Left kidney (tissue), 1 donor: ENCODE measurements at regions not wholly inside any gene's neighbourhood (a gene's known extent, or its start where the extent isn't known, plus 50 kb on each side); places are given as distances from the start of the nearest gene placed in this dataset.
"Not testable (repeated sequence)": the region's sequence is repeated elsewhere in the genome, so short reads cannot be mapped to it uniquely, and the experiment has no call there.

Experiments used
- DNase-seq: peaks from one replicate; pipeline ENCODE4 v3.0.0-alpha.2; 2013

DNA sequence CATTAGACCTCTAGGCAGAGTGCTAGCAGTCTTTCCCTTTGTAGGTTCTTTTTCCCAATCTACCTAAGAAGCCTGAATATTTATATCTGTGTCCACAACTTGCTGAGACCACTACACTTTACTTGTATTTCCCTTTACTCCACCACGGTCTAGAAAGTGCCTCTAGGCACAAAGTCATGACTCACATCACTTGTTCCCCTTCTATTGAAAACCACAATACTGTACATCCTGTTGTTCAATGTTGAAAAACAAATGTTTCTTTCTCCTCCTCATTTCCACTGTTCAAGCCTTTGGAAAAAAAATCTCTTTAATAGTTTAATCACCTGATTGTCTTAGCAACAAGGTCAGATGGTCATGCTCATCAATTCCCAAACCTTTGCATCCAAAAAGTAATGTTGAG, 326.7 kb downstream of the GUCY2F start:
- no peak for DNase-seq

- DNase-seq, result not testable (repeated sequence)
Observed at GRCh38 chrX:109144173-109144572, 337.7 kb downstream of the GUCY2F start.

DNA sequence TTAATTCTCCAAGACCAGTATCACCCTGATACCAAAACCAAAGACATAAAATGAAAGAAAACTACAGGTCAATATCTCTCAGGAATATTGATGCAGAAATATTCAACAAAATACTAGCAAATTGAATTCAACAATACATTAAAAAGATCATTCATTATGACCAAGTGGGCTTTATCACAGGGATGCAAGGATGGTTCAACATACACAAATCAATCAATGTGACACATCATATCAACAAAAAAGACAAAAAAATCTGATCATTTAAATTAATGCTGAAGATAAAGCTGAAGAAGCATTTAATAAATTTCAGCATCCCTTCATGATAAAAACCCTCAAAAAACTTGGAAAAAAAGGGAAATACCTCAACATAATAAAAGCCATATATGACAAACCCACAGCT, 341.4 kb downstream of the GUCY2F start:
- no peak for DNase-seq

DNA sequence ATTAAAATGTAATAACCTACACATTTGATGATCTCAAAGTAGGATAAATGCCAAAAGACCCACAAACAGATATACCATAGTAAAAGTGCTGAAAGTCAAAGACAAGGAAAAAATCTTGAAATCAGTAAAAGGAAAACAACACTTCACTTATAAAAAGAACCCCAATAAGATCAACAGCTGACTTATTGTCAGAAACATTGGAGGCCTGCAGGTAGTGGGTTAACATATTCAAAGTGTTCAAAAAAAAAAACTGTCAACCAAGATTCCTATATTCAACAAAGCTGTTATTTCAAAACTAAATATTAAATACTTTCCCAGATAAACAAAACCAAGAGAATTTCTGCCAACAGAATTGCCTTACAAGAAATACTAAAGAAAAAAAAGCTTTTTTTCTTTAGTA, 347.1 kb downstream of the GUCY2F start:
- DNase-seq, result no peak

GRCh38 chrX:109125304-109125703, 356.6 kb downstream of the GUCY2F start:
- DNase-seq, result no peak

GRCh38 chrX:109089359-109089758, 353.0 kb upstream of the IRS4 start:
- DNase-seq, result no peak

DNA sequence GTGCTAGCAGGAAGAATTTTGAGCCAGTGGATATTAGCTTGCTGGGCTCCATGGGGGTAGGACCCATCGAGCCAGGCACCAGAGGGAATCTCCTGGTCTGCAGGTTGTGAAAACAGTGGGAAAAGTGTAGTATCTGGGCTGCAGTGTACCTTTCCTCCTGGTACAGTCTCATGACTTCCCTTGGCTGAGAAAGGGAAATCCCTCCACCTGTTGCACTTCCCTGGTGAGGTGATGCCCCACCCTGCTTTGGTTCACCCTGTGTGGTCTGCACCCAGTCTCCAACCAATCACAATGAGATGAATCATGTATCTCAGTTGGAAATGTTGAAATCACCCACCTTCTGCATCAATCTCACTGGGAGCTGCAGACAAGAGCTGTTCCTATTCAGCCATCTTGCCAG, 341.4 kb upstream of the IRS4 start:
- DNase-seq, result no peak

DNA sequence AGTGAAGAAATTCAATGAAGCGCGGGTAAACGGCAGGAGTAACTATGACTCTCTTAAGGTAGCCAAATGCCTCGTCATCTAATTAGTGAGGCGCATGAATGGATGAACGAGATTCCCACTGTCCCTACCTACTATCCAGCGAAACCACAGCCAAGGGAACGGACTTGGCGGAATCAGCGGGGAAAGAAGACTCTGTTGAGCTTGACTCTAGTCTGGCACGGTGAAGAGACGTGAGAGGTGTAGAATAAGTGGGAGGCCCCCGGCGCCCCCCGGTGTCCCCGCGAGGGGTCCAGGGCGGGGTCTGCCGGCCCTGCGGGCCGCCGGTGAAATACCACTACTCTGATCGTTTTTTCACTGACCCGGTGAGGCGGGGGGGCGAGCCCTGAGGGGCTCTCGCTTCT, 317.8 kb upstream of the IRS4 start:
- peak; percentile 7 for DNase-seq

- DNase-seq, result no peak
Observed at GRCh38 chrX:109049903-109050302, 313.5 kb upstream of the IRS4 start.

DNA sequence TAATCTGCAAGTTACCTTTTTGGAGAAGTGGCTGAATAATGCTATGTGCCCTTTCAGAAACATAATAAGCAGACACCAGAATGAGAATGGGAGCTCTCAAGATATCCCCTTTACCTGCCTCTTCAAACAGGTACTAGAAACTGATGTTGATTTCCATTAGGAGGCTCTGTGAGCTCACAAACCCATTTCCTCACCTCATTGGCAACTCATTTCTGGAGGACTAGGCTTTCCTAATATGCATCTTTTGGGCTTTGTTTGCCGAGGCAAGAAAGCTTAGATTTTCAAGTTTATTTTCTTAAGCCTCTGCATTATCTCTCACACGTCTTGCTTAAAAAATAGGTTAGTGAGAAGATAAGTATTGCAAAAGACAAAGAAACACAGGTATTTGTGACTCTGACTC, 313.1 kb upstream of the IRS4 start:
- no peak for DNase-seq

DNA sequence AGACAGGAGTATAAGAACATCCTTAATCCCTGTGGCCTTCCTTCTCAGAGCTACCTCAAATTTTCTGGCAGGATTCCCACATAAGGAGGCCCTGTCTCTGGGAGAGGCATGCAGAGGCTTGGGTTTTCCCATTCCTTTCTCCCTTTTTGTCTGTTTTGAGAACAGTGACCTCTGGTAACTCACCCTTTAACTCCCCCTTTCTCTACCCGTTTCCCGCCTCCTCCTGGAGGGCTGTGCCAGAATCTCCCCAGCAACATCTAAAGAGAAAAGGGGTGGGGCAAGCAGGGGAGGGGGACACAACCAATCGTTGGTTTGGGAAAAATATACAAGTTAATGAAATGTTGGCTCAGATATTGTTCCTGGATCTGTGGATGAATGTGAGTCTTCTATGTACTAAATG, 303.7 kb upstream of the IRS4 start:
- DNase-seq, result no peak

- no peak for DNase-seq
Observed at GRCh38 chrX:109036624-109037023, 300.3 kb upstream of the IRS4 start.

DNA sequence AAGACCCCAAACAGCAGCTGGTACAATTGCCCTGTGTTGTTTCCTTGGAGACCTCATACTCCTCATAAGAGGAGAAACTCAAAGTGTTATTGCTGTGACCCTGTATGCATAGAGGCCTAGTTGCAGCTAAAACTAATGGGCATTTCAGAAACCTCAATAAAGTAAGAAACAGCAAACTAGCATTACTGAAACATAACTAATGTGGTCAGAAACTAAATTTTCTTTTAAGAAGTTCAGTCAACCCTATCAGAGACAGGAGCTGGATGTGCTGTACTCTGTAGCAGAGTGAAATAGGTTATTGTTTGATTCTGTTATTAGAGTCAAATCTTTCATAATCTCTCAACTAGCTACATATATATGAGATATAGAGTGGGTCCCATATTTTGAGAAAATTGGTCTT, 257.5 kb upstream of the IRS4 start:
- DNase-seq, result no peak

- not testable (repeated sequence) for DNase-seq
Observed at GRCh38 chrX:108972899-108973298, 236.5 kb upstream of the IRS4 start.

DNA sequence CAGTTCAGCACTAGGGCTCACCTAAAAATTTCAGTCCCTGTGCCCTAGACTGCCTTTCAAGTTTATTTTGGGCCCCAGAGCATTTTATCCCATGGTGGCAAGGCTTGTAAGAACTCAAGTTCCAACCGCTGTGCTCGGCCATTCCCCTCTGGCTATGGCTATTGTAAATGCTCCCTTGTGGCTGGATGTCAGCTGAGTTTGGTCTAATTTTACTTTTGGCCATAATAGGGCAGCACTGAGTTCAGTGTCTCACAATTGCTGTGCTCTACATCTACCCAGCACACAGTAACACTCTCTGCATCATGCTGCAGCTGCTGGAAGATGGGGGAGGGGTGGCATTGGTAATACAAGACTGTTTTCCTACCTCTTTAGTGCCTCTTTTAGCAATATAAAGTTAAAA, 210.8 kb upstream of the IRS4 start:
- DNase-seq, result no peak

GRCh38 chrX:108946531-108946930, 210.2 kb upstream of the IRS4 start:
- no peak for DNase-seq

DNA sequence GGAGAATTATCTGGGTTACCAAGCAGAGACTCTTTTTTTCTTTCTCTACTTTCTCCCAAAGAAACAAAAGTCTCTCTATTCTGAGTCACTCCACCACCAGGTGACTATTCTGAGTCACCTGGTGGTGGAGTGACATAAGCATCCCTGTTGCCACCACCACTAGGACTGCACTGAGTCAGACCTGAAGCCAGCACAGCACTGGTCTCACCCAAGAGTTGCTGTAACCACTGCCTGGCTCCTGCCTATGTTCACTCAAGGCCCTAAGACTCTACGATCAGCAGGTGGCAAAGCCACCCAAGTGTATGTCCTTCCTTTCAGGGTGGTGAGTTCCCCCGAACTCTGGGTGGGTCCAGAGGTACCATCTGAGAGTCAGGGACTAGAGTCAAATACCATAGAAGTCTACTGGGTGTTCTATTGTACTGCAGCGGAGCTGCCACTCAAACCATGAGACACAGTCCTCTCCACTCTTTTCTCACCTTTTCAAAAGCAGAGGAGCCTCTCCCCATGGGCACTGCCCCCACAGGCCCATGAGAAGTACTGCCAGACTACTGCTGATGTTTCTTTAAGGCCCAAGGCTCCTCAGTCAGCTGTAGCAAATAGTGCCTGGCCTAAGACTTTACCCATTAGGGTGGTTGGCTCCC, 209.6 kb upstream of the IRS4 start:
- DNase-seq, result no peak

DNA sequence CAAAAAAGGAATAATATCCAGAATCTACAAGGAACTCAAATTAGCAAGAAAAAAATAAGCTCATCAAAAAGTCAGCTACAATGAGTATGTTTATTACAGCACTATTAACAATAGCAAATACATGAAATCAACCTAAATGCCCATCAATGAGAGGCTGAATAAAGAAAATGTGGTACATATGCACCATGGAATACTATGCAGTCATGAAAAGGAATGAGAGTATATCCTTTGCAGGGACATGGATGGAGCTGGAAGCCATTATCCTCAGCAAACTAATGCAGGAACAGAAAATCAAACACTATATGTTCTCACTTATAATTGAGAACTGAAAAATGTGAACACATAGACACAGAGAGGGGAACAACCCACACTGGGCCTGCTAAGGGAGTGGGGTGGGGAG, 178.4 kb upstream of the IRS4 start:
- DNase-seq, result no peak

DNA sequence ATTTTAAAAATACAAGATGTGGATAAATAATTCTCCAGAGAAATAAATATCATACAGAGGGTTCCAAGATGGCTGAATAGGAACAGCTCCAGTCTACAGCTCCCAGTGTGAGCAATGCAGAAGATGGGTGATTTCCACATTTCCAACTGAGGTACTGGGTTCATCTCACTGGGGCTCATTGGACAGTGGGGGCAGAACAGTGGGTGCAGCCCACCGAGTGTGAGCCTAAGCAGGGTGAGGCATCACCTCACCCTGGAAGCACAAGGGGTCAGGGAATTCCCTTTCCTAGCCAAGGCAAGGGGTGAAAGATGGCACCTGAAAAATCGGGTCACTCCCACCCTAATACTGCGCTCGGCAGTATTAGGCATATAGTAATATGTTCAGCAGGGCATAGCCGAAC, 167.5 kb upstream of the IRS4 start:
- not testable (repeated sequence) for DNase-seq

GRCh38 chrX:108900333-108900732, 164.0 kb upstream of the IRS4 start:
- DNase-seq, result no peak

GRCh38 chrX:108896349-108896748, 160.0 kb upstream of the IRS4 start:
- not testable (repeated sequence) for DNase-seq

DNA sequence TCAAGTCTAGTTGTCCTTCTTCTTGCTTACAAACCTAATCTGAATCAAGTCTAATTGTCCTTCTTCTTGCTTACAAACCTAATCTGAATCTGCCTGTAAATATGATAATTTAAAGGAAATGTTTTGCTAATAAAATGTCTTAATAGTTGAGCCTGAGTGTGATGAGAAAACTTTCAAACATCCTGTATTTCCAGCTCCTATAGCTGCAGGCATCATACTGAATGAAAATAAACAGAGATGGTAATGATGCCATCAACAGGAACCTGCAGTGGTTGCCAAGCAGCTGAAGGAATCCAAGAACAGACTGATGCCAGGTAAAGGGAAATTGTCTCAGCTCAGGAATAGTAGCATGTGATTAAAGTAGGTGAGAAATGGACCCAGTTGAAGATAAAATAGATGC, 156.1 kb upstream of the IRS4 start:
- DNase-seq, result no peak

DNA sequence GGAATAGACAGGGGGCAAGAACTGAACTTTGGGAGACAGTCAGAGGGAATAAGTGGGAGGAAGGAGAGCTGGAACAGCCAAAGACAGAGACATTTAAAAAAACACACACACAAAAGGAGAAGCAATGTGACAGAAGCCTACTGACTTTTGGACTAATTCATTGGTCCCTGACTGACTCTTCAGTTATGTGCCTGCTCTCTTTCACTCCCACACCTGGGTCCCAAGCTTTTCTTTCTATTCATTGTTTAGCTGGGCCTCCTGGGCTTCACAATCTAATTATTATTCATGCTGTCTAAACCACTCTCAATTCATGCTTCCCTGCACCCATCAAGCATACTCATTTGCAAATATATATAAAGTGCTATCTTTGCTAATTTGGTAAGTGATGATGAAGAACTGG, 139.2 kb upstream of the IRS4 start:
- DNase-seq, result no peak

DNA sequence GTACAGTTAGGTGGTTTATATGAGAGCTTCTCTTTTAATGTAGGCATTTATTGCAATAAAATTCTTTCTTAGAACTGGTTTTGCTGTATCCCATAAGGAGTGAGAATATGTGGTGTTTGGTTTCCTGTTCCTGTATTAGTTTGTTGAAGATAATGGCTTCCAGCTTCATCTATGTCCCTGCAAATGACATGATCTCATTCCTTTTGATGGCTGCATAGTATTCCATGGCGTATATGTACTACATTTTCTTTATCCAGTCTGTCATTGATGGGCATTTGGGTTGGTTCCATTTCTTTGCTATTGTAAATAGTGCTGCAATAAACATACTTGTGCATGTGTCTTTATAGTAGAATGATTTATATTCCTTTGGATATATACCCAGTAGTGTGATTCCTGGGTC, 106.7 kb upstream of the IRS4 start:
- DNase-seq, result not testable (repeated sequence)

DNA sequence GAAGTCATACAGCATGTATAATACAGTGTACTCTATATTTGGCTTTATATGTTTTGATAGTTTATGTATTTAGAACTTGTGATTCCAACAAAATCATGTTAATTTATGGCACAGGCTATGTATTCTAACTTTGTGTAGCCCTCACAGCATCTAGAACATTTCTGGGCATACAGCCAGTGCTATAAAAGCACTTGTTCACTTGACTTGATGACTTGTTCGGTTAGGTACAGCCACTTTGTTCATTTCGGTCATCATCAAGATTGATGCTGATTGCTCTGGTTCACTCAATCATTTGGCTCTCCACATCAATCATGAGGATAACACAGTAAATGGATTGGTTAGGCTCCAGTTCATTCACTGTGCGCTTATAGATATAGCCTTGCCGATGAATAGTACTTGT, 97.6 kb upstream of the IRS4 start:
- no peak for DNase-seq
